OCI-M1 (cell line): ENCODE measurements at regions not wholly inside any gene's neighbourhood (a gene's known extent, or its start where the extent isn't known, plus 50 kb on each side); places are given as distances from the start of the nearest gene placed in this dataset.

ENCODE experiments used
- DNase-seq: peaks from one replicate; lab custom pipeline; 2025; lab: John Stamatoyannopoulos, UW

- no peak for DNase-seq
Measured at GRCh38 chr1:163745204-163745603, 423.4 kb downstream of the NUF2 start.

DNA sequence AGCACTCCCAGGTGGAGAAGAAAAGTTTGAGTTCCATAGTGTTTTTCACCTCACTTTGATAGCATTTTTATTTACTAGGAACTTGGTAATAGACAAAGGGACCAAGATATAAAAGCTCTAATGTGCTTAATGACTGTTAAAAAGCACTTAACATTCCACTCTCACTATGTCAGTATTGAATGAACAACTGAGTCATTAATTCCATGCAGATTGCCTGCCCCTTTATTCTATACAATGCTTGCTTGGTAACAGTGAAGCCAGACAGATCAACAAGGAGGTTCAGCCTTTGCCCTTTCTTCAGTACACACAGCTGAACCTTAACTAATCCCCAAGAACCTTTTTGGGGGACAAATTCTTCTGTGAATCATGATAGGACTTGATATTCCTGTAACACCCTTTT, 425.5 kb downstream of the NUF2 start:
- no peak for DNase-seq

DNA sequence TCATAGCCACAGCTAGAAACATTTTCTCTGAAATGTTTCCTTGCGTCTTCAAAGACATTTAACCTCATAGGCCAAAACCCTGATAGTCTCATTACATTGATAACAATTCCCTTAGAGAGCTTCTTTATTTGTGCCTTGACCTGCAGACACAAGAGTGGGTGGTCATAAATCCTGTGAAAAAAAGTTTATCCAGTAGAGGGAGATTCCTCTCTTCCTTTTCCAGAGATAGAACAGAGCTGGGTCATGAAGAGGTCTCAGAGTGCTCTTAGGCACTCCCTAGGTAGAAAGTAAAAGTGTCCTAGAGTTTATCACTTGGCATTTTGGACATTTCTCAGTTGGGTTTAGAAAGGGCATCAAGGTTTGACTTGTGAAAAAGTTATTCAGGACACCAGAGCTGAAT, 426.1 kb downstream of the NUF2 start:
- DNase-seq = peak; percentile 18

DNA sequence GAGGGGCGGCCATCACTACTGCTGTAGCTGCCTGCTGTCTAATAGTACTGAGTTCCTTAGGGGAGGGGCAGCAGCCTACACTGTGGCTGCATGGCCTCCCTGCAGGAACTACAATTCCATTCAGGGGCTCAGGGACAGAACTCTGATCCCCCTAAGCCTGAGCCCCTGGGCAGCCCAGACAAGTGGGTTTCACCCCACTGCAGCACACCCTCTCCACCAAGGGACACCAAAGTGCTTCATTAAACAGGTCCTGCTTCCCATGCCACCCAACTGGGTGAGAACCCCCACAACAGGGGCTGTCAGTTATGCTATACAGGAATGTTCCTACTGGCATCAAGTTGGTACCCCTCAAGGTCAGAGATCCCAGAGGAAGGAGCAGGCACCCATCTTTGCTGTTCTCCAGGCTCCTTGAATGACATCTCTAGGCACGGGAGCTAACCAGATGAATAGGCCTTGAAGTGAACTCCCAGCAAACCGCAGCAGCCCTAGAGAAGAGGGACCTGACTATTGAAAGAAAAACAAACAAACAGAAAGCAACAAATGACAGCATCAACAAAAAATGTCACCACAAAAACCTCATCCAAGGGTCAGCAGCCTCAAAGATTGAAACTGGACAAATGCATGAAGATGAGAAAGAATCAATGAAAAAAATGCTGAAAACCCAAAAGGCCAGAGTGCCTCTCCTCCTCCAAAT, 437.4 kb downstream of the NUF2 start:
- DNase-seq = no peak

DNA sequence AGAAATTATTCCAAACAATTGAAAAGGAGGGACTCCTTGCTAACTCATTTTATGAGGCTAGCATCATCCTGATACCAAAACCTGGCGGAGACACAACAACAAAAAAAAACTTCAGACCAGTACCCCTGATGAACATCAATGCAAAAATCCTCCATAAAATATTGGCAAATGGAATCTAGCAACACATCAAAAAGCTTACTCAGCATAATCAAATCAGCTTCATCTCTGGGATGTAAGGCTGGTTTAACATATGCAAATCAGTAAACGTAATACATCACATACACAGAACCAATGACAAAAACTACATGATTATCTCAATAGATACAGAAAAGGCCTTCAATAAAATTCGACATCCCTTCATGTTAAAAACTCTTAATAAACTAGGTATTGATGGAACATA, 440.1 kb downstream of the NUF2 start:
- DNase-seq = no peak

- DNase-seq = no peak
Measured at GRCh38 chr1:163766257-163766918, 444.6 kb downstream of the NUF2 start.

DNA sequence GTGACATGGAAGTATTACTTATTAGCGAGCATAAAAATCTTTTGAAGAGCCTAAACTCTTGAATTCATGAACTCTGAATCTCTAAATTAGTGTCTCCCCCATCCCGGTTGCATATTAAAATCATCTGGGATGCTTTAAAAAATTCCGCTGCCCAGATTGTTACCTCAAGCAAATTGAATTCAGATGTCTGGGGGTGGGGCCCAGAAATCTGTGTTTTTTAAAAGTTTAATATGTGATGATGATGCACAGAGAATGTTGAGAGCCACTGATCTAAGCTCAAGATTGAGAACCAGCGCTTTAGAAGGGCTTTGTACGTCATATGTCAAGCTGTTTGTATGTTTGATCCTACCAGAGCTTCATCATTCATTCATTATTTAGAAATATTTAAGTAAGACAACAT, 446.8 kb downstream of the NUF2 start:
- no peak for DNase-seq

GRCh38 chr1:163770265-163770664, 448.5 kb downstream of the NUF2 start:
- no peak for DNase-seq

DNA sequence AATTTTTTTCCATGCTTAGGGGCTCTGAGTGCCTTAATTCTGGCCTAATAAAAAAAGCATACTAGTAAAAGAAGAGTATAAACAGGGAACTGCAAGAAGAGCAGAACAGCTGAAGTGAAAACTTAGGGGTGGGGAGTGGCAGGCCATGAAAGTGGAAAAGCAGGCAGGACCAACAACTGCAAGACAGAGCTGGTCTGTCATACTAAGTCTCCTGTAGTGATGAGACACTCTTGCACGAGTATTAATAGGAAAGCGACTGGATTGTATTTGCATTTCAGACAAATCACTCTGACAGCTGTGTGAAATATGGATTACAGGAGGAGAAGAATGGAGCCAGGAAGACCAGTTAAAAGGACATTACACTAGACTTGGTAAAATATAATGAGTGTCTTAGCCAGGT, 449.9 kb downstream of the NUF2 start:
- DNase-seq = no peak

GRCh38 chr1:163772246-163772645, 450.5 kb downstream of the NUF2 start:
- DNase-seq = no peak

GRCh38 chr1:163773396-163773795, 451.6 kb downstream of the NUF2 start:
- no peak for DNase-seq

DNA sequence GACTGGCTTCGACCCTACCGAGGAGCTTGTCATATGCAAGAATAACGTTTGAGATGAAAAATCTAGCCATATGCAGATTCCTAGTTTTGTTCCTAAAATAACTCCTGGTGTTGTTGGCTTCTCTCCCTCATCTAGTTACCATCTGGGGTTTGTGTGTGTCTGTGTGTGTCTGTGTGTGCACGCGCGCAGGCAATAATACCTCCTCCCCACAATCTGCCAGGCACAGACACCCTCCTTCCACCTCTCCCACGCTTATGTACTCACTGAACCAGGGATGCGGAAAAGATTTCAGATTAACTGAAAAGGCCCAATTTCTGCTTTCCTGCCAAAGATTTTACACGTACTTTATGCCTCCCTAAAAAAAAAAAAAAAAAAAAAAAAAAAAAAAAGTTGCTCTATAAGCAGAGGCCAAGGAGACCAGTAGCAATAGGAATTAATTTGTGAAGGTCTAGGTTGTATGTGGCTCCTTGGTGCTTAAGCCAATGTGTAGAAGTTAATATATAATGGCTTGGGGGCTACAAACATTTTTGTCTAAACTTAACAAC, 452.7 kb downstream of the NUF2 start:
- peak; percentile 91 for DNase-seq

- DNase-seq = no peak
Measured at GRCh38 chr1:163774978-163775620, 453.3 kb downstream of the NUF2 start.

DNA sequence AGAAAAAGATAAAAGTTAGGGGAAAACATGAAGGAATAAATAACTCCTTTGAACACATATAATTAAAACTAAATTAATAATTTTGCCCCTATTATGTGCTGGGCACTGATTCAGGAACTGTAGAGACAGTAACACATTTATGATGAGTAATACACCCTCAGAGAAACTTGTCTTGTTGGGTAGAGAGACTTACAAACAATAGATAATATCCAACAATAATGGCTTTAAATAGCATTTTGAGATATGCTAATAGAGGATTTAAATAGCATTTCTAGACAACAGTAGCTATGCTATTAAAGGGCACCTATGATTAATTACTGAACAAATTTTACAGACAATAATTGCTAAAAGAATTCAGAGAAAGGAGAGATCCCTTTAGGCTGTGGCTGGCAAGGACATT, 455.5 kb downstream of the NUF2 start:
- no peak for DNase-seq

DNA sequence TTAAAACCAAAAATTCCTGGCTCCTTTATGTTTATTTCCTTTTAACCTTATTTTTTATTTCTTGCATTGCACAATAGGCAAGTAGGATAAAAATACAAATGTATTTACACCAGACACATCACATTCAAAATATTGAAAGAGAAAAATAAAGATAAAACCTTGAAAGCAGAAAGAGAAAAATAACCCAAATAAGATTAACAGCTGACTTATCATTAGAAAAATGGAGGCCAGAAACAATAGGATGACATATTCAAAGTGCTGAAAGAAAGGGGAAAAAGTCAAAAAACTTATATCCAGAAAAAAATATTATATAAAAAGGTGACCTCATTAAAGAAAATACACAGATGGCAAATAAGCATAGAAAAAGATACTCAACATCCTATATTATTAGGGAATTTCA, 459.4 kb downstream of the NUF2 start:
- no peak for DNase-seq

DNA sequence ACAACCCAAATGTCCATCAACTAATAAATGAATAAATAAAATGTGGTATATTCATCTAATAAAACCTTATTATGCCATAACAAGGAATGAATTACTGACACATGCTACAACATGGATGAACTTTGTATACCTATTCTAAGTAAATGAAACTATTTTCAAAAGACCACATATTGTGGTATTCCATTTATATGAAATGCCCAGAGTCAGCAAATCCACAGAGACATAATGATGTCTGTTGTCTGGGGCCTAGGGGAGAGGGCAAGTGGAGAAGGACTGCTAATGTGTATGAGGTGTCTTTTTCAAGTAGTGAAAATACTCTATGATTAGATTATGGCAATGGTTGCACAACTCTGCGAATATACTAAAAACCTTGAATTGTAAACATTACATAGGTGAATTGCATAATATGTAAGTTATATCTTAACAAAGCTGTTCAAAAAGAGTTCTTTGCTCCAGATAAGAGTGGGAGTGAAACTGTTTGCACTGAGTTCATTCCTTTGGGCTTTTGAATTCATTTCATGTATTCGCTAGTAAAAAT, 464.2 kb downstream of the NUF2 start:
- peak; percentile 26 for DNase-seq

DNA sequence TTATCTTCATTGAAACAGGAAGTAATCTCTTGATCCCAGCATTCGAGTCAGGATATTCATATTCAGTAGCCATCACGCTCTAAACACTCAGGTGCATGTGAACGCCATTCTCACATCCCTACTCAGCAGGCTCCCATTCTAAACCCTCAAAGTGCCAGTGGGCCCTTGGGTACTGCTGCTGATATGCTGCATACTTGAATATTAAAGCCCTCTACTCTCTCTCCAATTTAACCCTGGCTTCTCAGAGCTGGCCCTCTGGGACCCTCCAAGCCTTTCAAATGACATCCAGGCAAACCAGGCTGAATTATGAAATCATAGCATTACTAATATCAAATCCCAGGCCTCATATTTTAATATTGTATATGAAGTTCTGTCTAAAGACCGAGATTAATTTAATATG, 468.2 kb downstream of the NUF2 start:
- no peak for DNase-seq

DNA sequence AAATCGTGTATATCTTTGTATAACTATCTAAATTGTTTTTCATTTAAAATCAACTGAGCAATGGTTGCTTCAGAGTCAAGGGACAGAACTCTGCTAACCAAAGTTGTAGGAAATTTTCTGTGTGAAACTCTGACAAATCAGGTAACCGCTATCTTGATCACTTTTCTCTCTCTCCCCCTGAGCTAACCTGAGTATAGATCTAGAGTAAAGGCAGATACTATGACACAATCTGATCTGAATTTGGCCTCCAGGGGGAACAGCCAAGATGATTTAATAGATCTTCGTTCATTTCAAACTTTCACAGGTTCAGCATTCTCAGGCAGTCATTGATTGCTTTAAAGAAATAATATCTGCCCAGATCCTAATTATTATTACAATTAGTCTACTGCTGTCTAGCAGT, 472.8 kb downstream of the NUF2 start:
- no peak for DNase-seq

GRCh38 chr1:163796394-163796821, 474.7 kb downstream of the NUF2 start:
- no peak for DNase-seq

- no peak for DNase-seq
Measured at GRCh38 chr1:163797816-163798215, 476.1 kb downstream of the NUF2 start.

DNA sequence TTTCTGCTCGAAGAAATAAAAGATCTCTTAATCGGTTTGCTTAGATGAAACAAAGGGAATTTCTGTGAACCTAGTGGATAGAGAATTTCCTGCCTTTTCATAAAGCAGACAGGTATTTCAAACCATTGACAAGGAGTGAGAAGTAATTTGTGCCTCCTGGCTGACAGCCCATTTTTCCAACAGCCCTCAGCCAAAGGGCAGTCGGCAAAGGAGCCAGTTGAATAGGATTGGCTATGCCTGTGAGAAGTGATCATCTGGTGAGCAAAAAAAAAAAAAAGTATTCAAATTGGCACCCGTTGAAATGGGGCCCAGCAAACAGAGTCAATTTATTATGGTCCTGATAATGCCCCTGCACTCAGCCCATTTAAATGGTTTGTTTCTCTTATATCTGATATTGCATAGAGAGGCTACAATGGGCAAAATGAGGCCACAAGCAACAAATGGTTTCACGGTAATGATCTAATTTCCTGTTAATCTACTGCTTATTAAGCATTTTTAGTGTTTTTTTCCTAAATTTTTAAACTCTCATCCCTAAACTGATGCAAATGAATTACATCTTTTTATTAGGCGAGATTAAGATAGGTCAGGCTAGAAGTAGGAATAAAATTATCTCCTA, 477.5 kb downstream of the NUF2 start:
- DNase-seq = no peak

DNA sequence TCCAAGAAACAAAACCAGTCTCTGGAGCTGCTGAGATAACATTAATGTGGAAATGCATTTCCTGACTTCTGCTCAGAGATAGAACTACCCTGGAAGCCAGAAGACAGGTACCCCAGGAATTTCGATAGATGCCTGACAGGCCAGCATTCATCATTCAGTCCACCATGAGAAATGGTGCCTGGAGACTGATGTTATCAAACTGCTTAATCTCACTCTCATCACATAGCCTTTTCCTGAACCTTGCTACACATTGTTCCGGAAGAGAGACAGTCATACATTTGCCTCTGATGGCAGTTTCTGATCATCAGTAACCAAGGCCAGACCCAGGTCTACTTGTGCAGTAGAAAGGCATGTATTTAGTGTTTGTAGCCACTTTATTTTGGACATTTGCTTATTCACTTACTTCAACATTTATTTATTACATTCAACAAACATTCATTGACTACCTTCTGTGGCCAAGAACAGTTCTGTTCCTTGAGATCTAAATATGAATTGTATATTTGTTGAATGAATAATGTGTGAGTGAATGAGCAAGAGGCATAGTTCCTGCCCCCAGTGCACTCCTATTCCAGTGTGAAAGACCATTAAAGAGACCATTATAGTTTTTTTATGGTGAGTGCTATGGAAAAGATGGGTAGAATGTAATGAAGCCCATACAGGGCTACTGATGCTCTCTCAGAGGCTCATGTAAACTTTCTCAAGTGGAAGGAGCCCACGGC, 485.7 kb downstream of the NUF2 start:
- no peak for DNase-seq
